ENCODE measurements at regions not wholly inside any gene's neighbourhood (a gene's known extent, or its start where the extent isn't known, plus 50 kb on each side); places are given as distances from the start of the nearest gene placed in this dataset.

DNA sequence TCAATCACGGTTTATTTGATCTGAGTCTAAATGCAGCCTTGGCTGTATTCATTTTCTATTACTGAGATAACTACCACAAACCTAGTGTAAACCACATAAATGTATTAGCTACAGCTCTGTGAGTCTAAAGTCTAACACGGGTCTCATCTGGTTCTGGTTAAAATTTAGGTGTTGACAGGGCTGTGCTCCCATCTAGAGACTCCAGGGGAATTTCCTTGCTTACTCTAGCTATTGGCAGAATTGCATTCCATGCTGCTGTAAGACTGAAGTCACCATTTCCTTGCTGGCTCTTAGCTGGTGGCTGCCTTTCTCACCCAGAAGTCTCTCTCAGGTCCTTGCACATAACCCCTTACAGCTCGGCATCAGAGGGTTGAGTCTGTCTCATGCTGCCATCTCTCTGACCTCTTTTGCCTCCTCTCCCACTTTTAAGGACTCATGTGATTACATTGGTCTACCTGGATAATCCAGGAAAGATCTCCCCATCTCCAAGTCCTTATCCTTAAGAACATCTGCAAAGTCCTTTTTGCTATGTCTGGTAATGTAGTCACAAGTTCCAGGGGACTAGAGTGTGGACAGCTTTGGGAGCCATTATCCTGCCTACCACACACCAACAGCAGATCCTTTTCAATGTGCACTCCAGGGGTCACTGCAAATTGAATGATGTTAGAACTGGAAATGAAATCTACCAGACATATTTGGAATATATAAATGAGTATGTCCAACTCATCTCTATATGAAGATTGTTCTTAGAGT is 207.0 kb upstream of the AGAP1 start:
- no peak for ATAC-seq (ENCODE audit: low read depth)
- Histone ChIP-seq H3K9me3 (ENCODE audit: severe bottlenecking) (no peaks in the 10 kb centered on the region), H3K27me3 (ENCODE audit: insufficient read depth, poor library complexity, severe bottlenecking) (peaks cover 4% of the 10 kb centered on the region), H3K4me1 (ENCODE audit: insufficient read depth, poor library complexity, severe bottlenecking) (no peaks in the 10 kb centered on the region), H3K27ac (ENCODE audit: poor library complexity, severe bottlenecking) (no peak overlapping the region), H3K4me3 (ENCODE audit: severe bottlenecking) (no peak overlapping the region), H3K36me3 (ENCODE audit: low read depth) (no peaks in the 10 kb centered on the region)
- no peak for TF ChIP-seq CTCF (IDR thresholded peaks at IDR 0.05; ENCODE audit: poor library complexity, severe bottlenecking)
- no peak for DNase-seq (ENCODE audit: low spot score)

- H3K4me1 ChIP-seq (ENCODE audit: insufficient read depth, poor library complexity, severe bottlenecking) = no peaks in the 10 kb centered on the region
- DNase-seq (ENCODE audit: low spot score) (no peak), ATAC-seq (ENCODE audit: low read depth) (no peak)
- no peak for TF ChIP-seq CTCF (IDR thresholded peaks at IDR 0.05; ENCODE audit: poor library complexity, severe bottlenecking)
- H3K9me3 ChIP-seq (ENCODE audit: severe bottlenecking) = no peaks in the 10 kb centered on the region
- H3K4me3 ChIP-seq (ENCODE audit: severe bottlenecking) = no peak overlapping the region
- H3K27me3 ChIP-seq (ENCODE audit: insufficient read depth, poor library complexity, severe bottlenecking) = peaks cover 4% of the 10 kb centered on the region
- H3K36me3 ChIP-seq (ENCODE audit: low read depth) = no peaks in the 10 kb centered on the region
- no peak overlapping the region for H3K27ac ChIP-seq (ENCODE audit: poor library complexity, severe bottlenecking)
These were observed 206.5 kb upstream of the AGAP1 start for GRCh38 chr2:235287375-235287733.

DNA sequence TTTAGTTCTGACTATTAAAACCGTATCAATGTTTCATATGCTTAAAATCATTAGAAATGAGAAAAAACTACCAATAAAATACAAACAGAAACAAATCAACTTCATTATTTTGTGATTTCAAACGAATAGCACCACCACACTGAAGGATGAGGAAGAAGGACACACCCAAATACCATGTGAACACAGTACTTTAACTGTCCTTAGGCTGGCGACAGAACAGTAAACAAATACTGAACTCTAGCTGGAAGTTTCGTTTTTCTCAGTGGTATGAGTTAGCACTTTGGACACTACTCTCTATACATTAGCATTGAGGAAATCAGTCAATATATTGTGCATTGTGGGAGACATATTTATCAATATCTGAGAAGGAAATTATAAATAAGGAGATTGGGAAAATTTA is 202.4 kb upstream of the AGAP1 start:
- Histone ChIP-seq H3K4me1 (ENCODE audit: insufficient read depth, poor library complexity, severe bottlenecking) (no peaks in the 10 kb centered on the region), H3K27me3 (ENCODE audit: insufficient read depth, poor library complexity, severe bottlenecking) (no peaks in the 10 kb centered on the region), H3K4me3 (ENCODE audit: severe bottlenecking) (no peak overlapping the region), H3K36me3 (ENCODE audit: low read depth) (no peaks in the 10 kb centered on the region), H3K9me3 (ENCODE audit: severe bottlenecking) (no peaks in the 10 kb centered on the region), H3K27ac (ENCODE audit: poor library complexity, severe bottlenecking) (no peak overlapping the region)
- TF ChIP-seq CTCF (IDR thresholded peaks at IDR 0.05; ENCODE audit: poor library complexity, severe bottlenecking) = no peak
- no peak for DNase-seq (ENCODE audit: low spot score)
- no peak for ATAC-seq (ENCODE audit: low read depth)

DNA sequence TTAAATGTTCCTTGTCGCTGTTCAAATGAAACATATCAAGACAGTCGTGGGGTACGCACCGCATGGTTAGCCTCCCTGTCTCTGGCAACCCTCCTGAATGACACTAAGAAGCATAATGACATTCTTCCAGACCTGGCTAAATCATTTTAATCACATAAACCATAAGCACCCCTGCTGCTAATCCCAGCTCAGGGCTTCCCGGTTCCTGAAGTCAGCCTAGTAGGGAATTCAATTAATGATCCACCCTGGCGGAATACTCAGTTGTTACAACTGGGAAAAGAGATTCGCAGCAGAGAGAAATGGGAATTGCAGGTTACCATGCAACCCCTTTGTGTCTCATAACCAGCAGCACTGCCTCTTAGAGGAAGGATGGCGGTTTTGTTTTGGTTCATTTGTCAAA is 200.8 kb upstream of the AGAP1 start:
- Histone ChIP-seq H3K36me3 (ENCODE audit: low read depth) (no peaks in the 10 kb centered on the region), H3K27me3 (ENCODE audit: insufficient read depth, poor library complexity, severe bottlenecking) (no peaks in the 10 kb centered on the region), H3K9me3 (ENCODE audit: severe bottlenecking) (no peaks in the 10 kb centered on the region), H3K4me1 (ENCODE audit: insufficient read depth, poor library complexity, severe bottlenecking) (no peaks in the 10 kb centered on the region), H3K27ac (ENCODE audit: poor library complexity, severe bottlenecking) (no peak overlapping the region), H3K4me3 (ENCODE audit: severe bottlenecking) (no peak overlapping the region)
- no peak for TF ChIP-seq CTCF (IDR thresholded peaks at IDR 0.05; ENCODE audit: poor library complexity, severe bottlenecking)
- DNase-seq (ENCODE audit: low spot score) (no peak), ATAC-seq (ENCODE audit: low read depth) (no peak)

DNA sequence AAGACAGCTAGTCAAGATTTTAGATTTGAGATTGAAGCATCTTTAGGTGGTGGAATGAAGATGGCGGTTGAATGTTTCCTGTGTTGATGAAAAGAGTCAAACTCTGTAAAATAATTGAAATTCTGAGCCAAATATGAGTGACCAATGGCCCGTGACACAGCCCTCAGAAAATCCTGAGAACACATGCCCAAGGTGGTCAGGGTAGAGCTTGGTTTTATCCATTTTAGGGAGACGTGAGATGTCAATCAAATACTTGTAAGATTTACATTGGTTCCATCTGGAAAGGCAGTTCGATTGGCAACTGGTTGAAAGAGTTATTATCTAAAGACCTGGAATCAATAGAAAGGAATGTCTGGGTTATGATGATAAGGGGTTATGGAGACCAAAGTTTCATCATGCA is 198.0 kb upstream of the AGAP1 start:
- H3K4me3 ChIP-seq (ENCODE audit: severe bottlenecking) = no peak overlapping the region
- H3K9me3 ChIP-seq (ENCODE audit: severe bottlenecking) = no peaks in the 10 kb centered on the region
- no peaks in the 10 kb centered on the region for H3K27me3 ChIP-seq (ENCODE audit: insufficient read depth, poor library complexity, severe bottlenecking)
- H3K4me1 ChIP-seq (ENCODE audit: insufficient read depth, poor library complexity, severe bottlenecking) = peaks cover 4% of the 10 kb centered on the region
- no peak overlapping the region for H3K27ac ChIP-seq (ENCODE audit: poor library complexity, severe bottlenecking)
- DNase-seq (ENCODE audit: low spot score) = no peak
- ATAC-seq (ENCODE audit: low read depth) = no peak
- H3K36me3 ChIP-seq (ENCODE audit: low read depth) = no peaks in the 10 kb centered on the region
- no peak for TF ChIP-seq CTCF (IDR thresholded peaks at IDR 0.05; ENCODE audit: poor library complexity, severe bottlenecking)
